ENCODE measurements at regions not wholly inside any gene's neighbourhood (a gene's known extent, or its start where the extent isn't known, plus 50 kb on each side); places are given as distances from the start of the nearest gene placed in this dataset.

GRCh38 chr18:39058386-39059000 is 1492.9 kb upstream of the CELF4 start:
- H3K4me1 ChIP-seq (ENCODE audit: insufficient read depth, insufficient read length), result no peaks in the 10 kb centered on the region

GRCh38 chr18:39057423-39058064 is 1491.9 kb upstream of the CELF4 start:
- H3K36me3 ChIP-seq (ENCODE audit: insufficient read depth, insufficient read length, low read length), result no peaks in the 10 kb centered on the region
- H3K9ac ChIP-seq (ENCODE audit: insufficient read length, low read depth), result no peak overlapping the region
- no peak for TF ChIP-seq SUZ12 (IDR thresholded peaks at IDR 0.05; ENCODE audit: extremely low read depth, insufficient read depth, insufficient read length)
- no peak for TF ChIP-seq YY1 (IDR thresholded peaks at IDR 0.05; ENCODE audit: insufficient read depth, insufficient read length)
- no peak for TF ChIP-seq ZNF274 (IDR thresholded peaks at IDR 0.05; ENCODE audit: low read depth, low read length)
- no peaks in the 10 kb centered on the region for H3K4me1 ChIP-seq (ENCODE audit: insufficient read depth, insufficient read length)
- DNase-seq (ENCODE audit: low read depth, low spot score), result no peak
- H3K27me3 ChIP-seq (ENCODE audit: insufficient read depth, insufficient read length), result no peaks in the 10 kb centered on the region
- no peak overlapping the region for H3K4me3 ChIP-seq (ENCODE audit: insufficient read length, low read depth)
- no peaks in the 10 kb centered on the region for H3K9me3 ChIP-seq (ENCODE audit: insufficient read depth, low read length)

More at GRCh38 chr18:39058386-39059000, 1492.9 kb upstream of the CELF4 start:
- Histone ChIP-seq H3K4me3 (ENCODE audit: insufficient read length, low read depth) (no peak overlapping the region), H3K9ac (ENCODE audit: insufficient read length, low read depth) (no peak overlapping the region), H3K36me3 (ENCODE audit: insufficient read depth, insufficient read length, low read length) (no peaks in the 10 kb centered on the region), H3K9me3 (ENCODE audit: insufficient read depth, low read length) (no peaks in the 10 kb centered on the region), H3K27me3 (ENCODE audit: insufficient read depth, insufficient read length) (no peaks in the 10 kb centered on the region)
- no peak for DNase-seq (ENCODE audit: low read depth, low spot score)
- TF ChIP-seq YY1 (IDR thresholded peaks at IDR 0.05; ENCODE audit: insufficient read depth, insufficient read length) (no peak), SUZ12 (IDR thresholded peaks at IDR 0.05; ENCODE audit: extremely low read depth, insufficient read depth, insufficient read length) (no peak)

GRCh38 chr18:39053571-39053970 is 1488.0 kb upstream of the CELF4 start:
- H3K4me1 ChIP-seq (ENCODE audit: insufficient read depth, insufficient read length), result no peaks in the 10 kb centered on the region
- no peaks in the 10 kb centered on the region for H3K36me3 ChIP-seq (ENCODE audit: insufficient read depth, insufficient read length, low read length)
- H3K9me3 ChIP-seq (ENCODE audit: insufficient read depth, low read length), result no peaks in the 10 kb centered on the region
- H3K4me3 ChIP-seq (ENCODE audit: insufficient read length, low read depth), result no peak overlapping the region
- H3K27me3 ChIP-seq (ENCODE audit: insufficient read depth, insufficient read length), result no peaks in the 10 kb centered on the region
- no peak overlapping the region for H3K9ac ChIP-seq (ENCODE audit: insufficient read length, low read depth)
- TF ChIP-seq SUZ12 (IDR thresholded peaks at IDR 0.05; ENCODE audit: extremely low read depth, insufficient read depth, insufficient read length), result no peak
- no peak for TF ChIP-seq ZNF274 (IDR thresholded peaks at IDR 0.05; ENCODE audit: low read depth, low read length)
- TF ChIP-seq YY1 (IDR thresholded peaks at IDR 0.05; ENCODE audit: insufficient read depth, insufficient read length), result no peak
- DNase-seq (ENCODE audit: low read depth, low spot score), result no peak

- Histone ChIP-seq H3K4me3 (ENCODE audit: insufficient read length, low read depth) (no peak overlapping the region), H3K4me1 (ENCODE audit: insufficient read depth, insufficient read length) (no peaks in the 10 kb centered on the region), H3K27me3 (ENCODE audit: insufficient read depth, insufficient read length) (no peaks in the 10 kb centered on the region), H3K36me3 (ENCODE audit: insufficient read depth, insufficient read length, low read length) (no peaks in the 10 kb centered on the region), H3K9me3 (ENCODE audit: insufficient read depth, low read length) (no peaks in the 10 kb centered on the region), H3K9ac (ENCODE audit: insufficient read length, low read depth) (no peak overlapping the region)
- no peak for DNase-seq (ENCODE audit: low read depth, low spot score)
- no peak for TF ChIP-seq ZNF274 (IDR thresholded peaks at IDR 0.05; ENCODE audit: low read depth, low read length)
- TF ChIP-seq YY1 (IDR thresholded peaks at IDR 0.05; ENCODE audit: insufficient read depth, insufficient read length), result no peak
- TF ChIP-seq SUZ12 (IDR thresholded peaks at IDR 0.05; ENCODE audit: extremely low read depth, insufficient read depth, insufficient read length), result no peak
These were observed 1485.4 kb upstream of the CELF4 start for GRCh38 chr18:39051013-39051412.

GRCh38 chr18:39039813-39040212 is 1474.2 kb upstream of the CELF4 start:
- no peak for DNase-seq (ENCODE audit: low read depth, low spot score)
- TF ChIP-seq ZNF274 (IDR thresholded peaks at IDR 0.05; ENCODE audit: low read depth, low read length) (no peak), YY1 (IDR thresholded peaks at IDR 0.05; ENCODE audit: insufficient read depth, insufficient read length) (no peak), SUZ12 (IDR thresholded peaks at IDR 0.05; ENCODE audit: extremely low read depth, insufficient read depth, insufficient read length) (no peak)
- H3K4me3 ChIP-seq (ENCODE audit: insufficient read length, low read depth), result no peak overlapping the region
- no peaks in the 10 kb centered on the region for H3K36me3 ChIP-seq (ENCODE audit: insufficient read depth, insufficient read length, low read length)
- H3K4me1 ChIP-seq (ENCODE audit: insufficient read depth, insufficient read length), result no peaks in the 10 kb centered on the region
- no peak overlapping the region for H3K9ac ChIP-seq (ENCODE audit: insufficient read length, low read depth)
- no peaks in the 10 kb centered on the region for H3K27me3 ChIP-seq (ENCODE audit: insufficient read depth, insufficient read length)
- H3K9me3 ChIP-seq (ENCODE audit: insufficient read depth, low read length), result no peaks in the 10 kb centered on the region

- no peak for TF ChIP-seq ZNF274 (IDR thresholded peaks at IDR 0.05; ENCODE audit: low read depth, low read length)
- TF ChIP-seq SUZ12 (IDR thresholded peaks at IDR 0.05; ENCODE audit: extremely low read depth, insufficient read depth, insufficient read length), result no peak
- no peak for TF ChIP-seq YY1 (IDR thresholded peaks at IDR 0.05; ENCODE audit: insufficient read depth, insufficient read length)
- no peak for DNase-seq (ENCODE audit: low read depth, low spot score)
- Histone ChIP-seq H3K9me3 (ENCODE audit: insufficient read depth, low read length) (no peaks in the 10 kb centered on the region), H3K27me3 (ENCODE audit: insufficient read depth, insufficient read length) (no peaks in the 10 kb centered on the region), H3K4me3 (ENCODE audit: insufficient read length, low read depth) (no peak overlapping the region), H3K4me1 (ENCODE audit: insufficient read depth, insufficient read length) (no peaks in the 10 kb centered on the region), H3K36me3 (ENCODE audit: insufficient read depth, insufficient read length, low read length) (no peaks in the 10 kb centered on the region), H3K9ac (ENCODE audit: insufficient read length, low read depth) (no peak overlapping the region)
These were observed 1472.3 kb upstream of the CELF4 start for GRCh38 chr18:39037925-39038324.

- Histone ChIP-seq H3K4me3 (ENCODE audit: insufficient read length, low read depth) (no peak overlapping the region), H3K4me1 (ENCODE audit: insufficient read depth, insufficient read length) (no peaks in the 10 kb centered on the region), H3K9me3 (ENCODE audit: insufficient read depth, low read length) (no peaks in the 10 kb centered on the region), H3K27me3 (ENCODE audit: insufficient read depth, insufficient read length) (no peaks in the 10 kb centered on the region), H3K9ac (ENCODE audit: insufficient read length, low read depth) (no peak overlapping the region), H3K36me3 (ENCODE audit: insufficient read depth, insufficient read length, low read length) (no peaks in the 10 kb centered on the region)
- DNase-seq (ENCODE audit: low read depth, low spot score), result no peak
- no peak for TF ChIP-seq ZNF274 (IDR thresholded peaks at IDR 0.05; ENCODE audit: low read depth, low read length)
- TF ChIP-seq YY1 (IDR thresholded peaks at IDR 0.05; ENCODE audit: insufficient read depth, insufficient read length), result no peak
- no peak for TF ChIP-seq SUZ12 (IDR thresholded peaks at IDR 0.05; ENCODE audit: extremely low read depth, insufficient read depth, insufficient read length)
These were observed 1467.7 kb upstream of the CELF4 start for GRCh38 chr18:39033312-39033711.

Data from NT2/D1 (cell line).